GM21528 (cell line): ENCODE measurements at regions not wholly inside any gene's neighbourhood (a gene's known extent, or its start where the extent isn't known, plus 50 kb on each side); places are given as distances from the start of the nearest gene placed in this dataset.

Source experiments
- ATAC-seq: cut with Tn5 transposase; IDR thresholded peaks from one replicate; pipeline ENCODE4 v1.9.1; 2021; ENCODE audit warnings: mild to moderate bottlenecking, moderate library complexity; ENCODE audit not compliant: unreplicated experiment, low FRiP score

DNA sequence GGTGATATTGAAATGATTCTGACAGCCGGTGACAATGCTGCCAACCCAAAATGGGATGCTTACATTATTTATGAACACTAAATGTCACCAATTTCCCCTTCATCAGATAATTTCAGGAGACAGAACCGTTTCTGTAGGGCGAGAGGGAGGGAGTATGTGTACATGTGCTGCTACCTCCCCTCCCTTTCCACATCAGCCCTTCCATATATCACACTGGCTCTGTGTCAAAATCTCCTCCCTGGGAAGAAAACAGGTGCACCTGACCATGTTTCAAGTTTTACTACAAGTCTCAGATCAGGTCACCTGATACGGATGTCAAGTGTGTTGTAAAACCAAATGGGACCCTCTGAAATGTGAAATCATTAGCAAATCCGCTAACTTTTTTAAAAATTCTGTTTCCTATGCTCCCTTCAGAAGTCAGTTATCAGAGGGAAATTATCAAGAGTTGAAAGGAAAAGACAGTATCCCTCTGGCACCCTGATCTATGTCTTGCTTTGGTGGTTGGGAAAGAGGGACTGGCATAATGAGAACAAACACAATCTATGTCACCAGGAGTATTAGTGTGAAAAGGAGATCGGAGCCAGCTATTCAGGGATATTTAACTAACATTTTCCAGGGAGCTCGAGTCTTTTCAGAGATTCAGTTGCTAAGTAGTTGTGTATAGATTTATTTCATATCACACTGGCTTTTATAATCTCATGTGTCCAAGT lies 1002.3 kb upstream of the CDH8 start:
- ATAC-seq = no peak

DNA sequence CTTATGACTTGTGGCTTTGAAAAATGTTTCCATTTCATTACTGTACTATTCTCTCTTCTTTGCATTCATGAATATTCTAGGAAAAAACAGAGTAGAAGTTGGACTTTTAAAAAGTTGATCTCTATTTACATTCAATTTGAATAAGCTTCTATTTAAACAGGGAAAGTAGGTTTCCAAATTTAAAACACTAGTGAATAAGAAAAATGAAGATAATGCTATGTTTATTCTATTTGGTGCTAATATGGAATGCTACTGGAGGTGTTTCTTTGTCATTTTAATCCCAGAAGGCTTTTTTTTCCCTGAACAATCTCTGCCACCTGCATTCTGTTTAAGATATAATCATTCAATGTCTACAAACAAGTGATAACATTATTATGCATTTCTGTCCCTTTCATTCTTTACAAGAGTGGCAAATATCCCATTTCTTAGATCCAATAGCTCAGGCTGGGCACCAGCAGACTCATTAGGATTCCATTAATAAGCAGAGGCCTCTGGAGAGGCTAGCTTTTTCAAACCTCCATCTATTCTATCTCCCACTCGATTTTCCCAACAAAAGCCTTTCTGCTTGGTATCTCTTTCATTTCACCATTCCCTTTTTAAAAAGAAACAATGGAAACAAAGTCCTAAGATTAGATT lies 1001.6 kb upstream of the CDH8 start:
- ATAC-seq = no peak

DNA sequence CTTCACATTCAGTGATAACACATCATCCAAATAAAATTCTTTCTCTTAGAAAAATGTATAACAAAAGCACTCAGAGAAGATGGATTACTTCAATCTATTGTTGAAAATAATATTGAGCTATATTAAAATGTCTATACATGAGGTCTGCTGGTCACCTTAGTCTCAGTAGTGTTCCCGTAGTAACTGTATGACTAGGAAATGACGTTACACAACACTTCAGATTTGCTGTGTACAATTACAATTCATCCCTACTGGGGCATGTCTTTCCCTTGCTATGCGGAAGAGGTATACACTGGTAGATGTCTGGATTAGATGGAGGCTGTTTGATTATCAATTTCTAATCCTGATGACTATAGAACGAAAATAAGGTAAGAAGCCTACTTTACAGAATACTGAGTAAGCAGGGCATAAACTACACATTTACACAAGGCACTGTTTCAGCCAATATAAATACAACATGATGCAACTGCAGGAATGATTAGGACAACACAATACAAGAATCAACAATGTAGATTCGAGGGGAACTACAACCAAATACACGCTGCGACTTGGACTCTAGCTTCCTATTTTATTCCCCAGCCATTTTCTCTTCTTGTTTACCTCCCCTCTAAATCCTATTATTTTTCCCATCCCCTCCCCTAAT lies 982.5 kb upstream of the CDH8 start:
- ATAC-seq = no peak

DNA sequence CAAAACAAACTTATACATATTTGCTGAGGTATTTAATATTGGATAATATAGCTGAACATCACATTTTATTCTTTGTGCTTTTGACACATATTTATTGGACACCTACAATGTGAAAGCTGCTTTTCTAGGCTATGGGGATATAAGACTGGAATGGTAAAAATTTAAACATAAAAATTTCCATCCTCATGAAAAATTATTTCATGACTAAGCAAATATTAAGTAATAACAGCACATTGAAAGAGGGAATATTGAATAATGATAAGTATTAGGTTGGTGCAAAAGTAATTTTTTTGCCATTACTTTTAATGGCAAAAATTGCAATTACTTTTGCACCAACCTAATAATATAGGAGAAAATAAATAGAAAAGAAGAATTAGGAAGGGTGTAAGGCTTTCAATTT lies 972.5 kb upstream of the CDH8 start:
- no peak for ATAC-seq

DNA sequence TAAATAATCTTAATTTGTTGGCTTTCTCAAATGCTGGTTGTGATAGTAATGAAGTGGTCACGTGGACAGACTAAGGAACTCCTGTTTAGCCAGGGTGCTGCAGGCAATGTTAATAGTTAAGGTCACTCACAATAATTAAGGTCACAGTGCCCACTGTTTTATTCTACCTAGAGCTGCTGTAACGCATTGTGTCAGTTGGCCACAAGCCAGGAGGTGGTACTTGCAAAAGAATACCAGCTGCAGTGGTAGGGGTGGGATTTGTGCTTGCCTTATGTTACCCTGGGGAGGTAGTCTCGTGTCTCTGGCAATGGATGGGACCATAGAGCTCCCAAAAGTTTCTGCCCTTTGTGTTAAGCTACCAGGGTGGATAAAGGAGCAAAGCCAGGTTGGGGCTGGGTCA lies 969.1 kb upstream of the CDH8 start:
- no peak for ATAC-seq

DNA sequence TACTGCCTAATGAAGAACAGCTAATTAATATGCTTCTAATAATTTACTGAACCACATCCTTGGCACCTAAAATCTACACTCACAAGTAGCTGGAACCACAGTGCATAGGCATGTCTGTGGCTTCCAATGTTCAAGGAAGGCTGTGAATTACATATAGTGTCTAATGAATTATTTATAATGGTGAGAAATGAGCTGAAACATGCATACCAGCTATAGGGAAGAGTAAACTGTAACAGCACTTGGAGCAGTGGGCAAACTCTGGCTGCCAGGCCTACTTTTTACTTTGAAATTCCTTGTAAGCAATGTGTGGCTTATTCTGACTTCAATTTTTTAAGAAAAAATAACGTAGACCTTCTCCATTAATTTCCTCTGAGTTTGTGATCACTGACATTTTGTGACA lies 953.2 kb upstream of the CDH8 start:
- no peak for ATAC-seq

DNA sequence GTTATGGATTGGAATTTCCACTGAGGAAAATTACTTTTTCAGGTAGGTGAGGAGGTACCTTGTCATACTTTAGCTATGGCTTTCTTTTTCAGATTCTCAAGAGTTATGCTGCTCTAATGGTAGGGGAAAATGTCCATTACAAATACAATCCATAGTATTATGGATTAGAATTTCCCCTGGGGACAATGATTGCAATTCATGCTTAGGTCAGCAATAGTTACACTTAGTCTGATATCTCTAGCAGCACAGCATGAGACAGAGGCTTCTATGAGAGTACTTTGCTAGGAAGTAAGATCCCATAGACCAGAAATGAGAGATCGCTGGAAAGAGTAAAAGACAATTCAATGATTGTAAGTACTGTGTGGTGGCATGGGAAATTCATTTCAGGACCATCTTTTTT lies 949.5 kb upstream of the CDH8 start:
- no peak for ATAC-seq

DNA sequence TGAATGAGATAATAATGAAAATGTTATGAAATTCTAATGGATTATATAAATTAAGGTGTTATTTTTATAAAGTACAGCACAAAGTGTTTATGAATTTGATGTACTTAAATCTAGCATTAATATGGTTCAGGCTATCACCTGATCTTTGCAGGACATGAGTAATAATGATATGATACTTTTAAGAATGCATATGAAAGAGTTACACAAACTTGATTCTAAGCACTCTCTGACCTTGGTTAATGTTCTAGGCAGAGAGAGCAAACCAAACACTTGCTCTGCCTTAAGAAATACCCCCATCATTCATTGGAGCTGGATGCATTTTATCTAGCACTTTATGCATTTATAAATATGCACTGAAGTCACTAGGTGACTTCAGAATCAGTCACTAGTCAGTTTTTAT lies 942.2 kb upstream of the CDH8 start:
- ATAC-seq = no peak

DNA sequence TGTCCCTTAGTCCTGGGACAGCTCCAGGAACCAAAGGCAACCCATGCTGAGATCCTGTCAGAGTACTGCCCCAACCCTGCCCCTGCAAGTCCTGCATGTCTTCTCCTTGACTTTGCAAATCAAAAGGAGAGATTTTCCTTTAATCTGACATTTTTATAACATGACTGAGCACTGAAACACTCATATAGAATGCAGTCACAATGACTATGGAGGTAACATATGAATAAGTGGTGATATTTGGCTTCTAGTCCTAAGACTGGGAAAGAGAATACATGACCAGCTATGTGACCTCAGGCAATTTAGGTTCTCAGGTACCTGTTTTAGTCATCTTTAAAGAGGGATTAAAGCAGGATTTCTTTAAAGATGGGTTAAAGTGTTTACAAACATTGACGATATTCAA lies 941.6 kb upstream of the CDH8 start:
- ATAC-seq = no peak

DNA sequence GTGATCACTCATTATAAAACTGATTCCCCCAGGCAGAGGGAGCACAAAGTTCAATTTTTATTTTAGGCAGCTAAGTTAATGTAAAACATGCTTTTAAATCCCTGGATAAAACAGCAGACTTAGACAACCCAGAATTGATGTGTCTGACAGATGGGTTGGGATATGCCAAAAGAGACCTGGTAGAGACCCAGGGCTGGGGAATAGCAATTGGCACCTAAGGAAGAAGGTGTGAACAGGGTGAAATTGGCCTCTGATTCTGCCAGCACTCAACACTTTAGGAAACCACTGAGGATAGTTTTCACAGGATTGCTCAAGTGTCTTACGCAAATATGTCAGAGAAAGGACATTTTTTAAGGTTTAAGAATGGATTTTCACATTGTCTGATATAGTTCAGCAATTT lies 938.2 kb upstream of the CDH8 start:
- ATAC-seq = no peak

DNA sequence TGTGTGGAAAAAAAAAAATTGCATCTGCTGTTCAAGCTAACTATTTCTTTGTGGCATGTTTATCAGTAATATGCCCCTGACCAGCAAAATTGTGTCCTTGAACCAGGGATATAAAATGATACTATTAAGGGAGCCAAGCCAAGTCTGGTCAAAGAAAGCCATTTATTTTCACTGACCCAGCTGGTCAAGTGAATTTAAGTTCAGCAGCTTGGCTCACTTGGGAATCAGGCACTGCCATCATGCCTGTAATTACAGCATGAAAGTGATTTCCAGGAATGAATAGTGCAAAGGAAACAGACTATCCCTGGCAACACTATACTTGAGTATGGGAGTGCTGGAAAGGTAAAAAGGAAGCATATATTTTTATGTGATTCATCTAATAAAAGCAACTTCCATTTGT lies 934.6 kb upstream of the CDH8 start:
- no peak for ATAC-seq

DNA sequence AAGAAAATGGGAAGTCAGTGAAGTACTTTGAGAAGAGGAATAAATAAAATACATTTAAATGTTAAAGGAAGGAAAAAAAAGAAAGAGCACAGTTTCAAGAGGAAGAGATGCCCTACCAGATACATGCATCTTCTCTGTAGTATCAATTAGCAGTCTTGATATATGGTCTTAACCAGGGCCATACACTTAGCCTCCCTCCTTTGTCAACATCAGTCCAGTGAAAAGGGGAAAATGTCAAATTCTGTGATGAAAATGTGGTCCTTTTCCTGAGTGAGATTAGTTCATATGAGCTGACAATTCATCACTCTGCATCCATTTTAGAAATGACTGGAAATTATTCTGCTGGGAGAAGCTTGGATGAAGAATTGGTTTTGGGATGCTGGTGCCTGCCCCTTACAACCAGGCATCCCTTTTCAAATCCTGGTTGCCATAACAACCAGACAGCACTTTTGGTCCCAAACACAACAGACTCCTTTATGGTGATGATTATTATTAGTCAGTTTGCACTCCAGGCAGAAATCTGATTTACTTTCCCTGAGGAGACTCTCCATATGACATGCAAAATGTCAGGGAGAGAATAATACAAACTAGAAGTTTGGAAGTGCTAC lies 933.6 kb upstream of the CDH8 start:
- no peak for ATAC-seq

DNA sequence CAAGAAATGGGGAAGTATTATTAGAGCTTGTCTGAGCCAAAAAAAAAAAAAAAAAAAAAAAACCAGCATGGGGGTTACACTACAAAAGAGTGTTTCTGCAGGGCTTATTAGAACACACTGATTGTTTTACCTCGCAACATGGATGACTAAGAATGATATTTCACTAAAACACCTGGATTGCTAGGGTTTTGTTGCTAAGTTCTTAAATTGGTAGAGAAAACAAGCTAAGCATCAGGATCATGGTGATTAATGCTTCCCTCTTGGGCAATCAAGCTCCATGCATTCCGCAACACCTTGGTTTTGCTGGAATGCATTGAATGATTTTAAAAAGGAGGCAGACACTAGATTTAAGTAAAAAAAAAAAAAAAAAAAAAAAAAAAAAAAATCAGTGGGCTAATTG lies 931.4 kb upstream of the CDH8 start:
- ATAC-seq = no peak

DNA sequence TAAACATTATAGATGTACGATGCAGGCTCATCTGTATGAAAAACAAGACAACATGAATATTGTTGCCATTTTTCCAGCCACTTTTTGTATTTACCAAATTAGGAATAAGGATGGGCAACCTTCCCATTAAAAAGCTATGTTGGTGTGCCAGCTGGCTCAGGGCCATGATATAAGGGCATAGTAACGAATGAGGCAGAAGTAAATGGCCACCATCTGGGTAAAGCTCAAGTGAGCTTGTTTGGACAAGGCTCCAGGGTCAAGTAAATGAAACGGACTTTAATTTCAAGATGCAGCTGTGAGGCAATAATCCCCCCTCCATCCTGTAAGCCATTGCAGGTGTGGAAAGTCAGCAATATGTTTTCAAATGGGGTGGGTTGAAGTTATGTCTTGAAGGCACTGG lies 930.9 kb upstream of the CDH8 start:
- ATAC-seq = no peak

DNA sequence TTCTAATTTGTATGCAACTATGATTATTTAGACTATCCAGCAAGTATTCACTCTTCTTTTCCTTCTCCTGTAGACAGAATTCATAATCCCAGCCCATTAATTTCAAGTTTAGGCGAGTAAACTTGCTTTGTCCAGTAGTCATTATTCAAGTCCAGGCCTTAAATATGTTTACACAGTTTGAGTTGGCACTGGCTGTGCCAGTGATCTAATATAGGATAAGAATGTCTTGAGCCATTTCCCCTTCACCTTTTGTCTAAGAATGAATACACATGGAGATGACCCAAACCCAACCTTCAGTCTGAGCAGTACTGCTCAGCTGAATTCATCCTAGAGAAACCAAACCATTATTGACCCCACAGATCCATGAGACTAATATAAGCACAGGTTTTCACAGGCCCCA lies 930.4 kb upstream of the CDH8 start:
- no peak for ATAC-seq

DNA sequence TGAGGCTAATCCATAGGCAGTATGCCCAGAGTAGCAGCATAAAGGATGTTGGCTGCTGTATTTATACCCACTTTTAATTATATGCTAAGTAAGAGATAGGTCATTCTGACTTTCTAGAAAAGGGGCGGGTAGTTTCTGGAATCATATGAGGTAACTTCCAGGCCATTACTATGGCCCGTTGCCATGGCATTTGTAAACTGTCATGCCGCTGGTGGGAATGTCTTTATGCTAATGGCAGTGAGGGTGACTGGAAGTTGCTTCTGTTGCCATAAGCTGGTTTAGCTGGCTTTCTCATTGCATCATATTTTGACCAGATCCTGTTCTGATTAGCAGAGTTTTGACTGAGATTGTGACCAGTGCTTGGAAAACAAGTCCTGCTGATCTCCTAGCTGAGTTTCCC lies 929.6 kb upstream of the CDH8 start:
- ATAC-seq = no peak

DNA sequence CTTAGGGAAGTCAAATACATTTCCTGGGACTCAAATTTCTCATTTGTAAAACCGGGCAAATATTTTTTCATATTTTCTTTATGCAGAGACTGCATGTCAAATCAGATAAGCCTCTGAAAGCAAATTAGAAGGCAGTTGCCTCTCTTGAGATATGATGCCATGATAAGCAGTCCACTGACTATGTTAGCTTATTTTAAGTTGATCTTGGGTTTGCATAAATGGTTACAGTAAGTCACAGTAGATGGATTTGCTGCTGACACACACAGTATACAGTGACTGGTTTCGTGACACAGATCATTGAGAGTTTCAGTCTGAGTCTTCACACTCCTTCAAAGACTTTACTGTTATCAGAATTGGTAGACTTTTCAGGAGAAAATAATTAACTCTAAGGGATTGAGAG lies 927.6 kb upstream of the CDH8 start:
- ATAC-seq = no peak

DNA sequence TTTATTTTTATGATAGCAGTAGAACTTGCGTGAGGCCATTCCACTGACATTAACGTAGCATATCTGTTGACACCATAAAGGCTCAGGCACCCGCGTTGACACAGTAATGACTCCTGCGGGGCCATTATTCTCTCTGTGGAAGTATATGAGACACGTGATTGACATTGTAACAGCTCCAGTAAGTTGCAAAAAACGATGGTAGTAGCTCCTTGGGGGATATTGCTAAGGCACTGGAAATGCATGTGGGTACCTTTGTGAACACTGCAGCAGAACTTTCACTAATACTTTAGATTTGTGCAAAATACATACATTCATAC lies 918.8 kb upstream of the CDH8 start:
- no peak for ATAC-seq

DNA sequence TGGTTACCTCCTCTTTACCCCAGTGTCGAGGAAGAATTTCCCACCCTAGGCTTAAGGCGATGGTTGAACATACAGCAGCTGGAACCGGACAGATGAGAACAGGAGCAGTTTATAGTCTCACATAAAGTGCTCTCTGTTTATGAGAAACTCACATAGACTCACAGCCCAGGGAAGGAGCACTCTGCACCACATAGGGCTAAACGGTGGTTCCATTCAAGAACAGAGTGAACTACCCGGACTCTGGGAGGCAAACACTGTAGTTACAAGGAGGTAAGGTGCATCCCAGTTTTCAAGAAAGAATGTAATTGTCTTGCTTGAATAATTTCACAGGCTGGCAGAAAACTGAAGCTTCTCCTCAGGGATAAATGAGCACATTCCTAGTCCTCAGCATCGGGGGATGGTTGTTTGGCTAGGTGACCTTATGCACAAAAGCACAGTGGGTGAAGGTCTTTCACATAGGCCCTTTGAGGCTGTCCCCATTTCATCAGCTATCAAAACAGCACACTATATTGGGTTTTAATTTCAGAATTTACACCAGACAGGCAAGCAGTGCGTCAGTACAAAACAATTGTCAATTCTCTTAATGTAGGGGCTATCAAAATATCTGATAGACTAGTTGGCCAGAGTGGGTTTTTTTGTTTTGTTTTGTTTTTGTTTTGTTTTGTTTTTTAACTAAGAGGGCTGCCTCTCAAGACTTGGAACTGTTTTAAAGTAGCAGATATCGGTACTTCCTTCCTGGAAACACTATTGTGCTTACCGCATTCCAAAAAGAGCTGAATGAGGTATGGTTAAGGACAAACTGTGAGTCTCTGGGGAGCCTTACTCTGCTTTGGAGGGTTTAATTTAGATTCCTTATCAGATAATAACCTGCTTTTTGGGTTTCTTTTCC lies 918.1 kb upstream of the CDH8 start:
- no peak for ATAC-seq

DNA sequence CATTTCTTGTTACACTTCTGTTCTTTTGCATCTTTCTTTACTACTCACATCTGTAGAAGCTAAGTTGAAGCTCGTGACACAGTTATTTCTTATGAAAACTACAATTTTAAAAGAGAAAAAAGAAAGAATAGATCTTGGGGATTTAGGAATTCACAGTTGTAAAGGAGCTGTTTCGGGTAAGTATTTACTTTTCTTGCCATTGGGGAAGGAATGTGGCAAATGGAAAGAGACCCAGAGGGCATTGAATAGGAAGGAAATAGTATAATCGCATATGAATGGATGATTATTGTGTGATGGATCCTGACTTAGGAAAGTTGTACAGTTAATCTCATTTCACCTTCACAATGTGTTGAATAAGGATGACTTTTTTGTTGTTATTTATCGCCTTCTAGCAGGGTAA lies 914.1 kb upstream of the CDH8 start:
- ATAC-seq = no peak

DNA sequence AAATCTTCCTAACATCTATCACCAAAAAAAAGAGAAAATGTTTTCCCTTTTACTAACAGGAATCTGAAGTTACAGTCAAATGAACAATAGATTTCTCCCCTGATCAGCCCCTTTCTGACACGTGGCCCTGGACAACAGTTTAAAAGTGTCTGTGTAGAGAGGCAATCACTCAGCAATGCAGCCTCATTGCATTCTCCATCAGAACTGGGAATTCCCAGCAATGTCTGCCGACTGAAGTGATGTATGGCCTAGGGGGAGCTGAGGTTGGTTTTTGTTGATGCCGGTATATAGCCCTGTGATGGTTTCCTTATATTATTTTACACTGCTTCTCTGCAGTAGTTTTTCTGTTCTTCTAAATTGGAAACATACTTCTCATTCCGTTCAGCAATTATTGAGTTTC lies 904.3 kb upstream of the CDH8 start:
- no peak for ATAC-seq
